IMR-90 (cell line): ENCODE measurements at regions not wholly inside any gene's neighbourhood (a gene's known extent, or its start where the extent isn't known, plus 50 kb on each side); places are given as distances from the start of the nearest gene placed in this dataset.
"Not testable (repeated sequence)": the region's sequence is repeated elsewhere in the genome, so short reads cannot be mapped to it uniquely, and the experiment has no call there.

ENCODE experiments used
- ATAC-seq: fragments of 200-7000 bp; cut with Tn5 transposase; 2 replicates; pipeline ENCODE4 v1.9.1; 2020; ENCODE audit warnings: low read depth, mild to moderate bottlenecking, moderate library complexity
- BruUV-seq: library from RNA; stranded (reverse); fragments of 400-500 nt; replicated peaks from 2 replicates; lab custom pipeline; 2021; lab: Mats Ljungman, UMichigan
- CTCF ChIA-PET: fragments of 300-600 bp; formaldehyde crosslinking; extraction: SDS; loops from one replicate; lab custom pipeline; 2021; ENCODE audit warnings: antibody characterized with exemption; lab: Yijun Ruan, JAX
- POLR2A ChIA-PET: fragments of 300-600 bp; sonication (Branson Sonifier 250); formaldehyde crosslinking; loops from one replicate; lab custom pipeline; 2022; ENCODE audit warnings: antibody characterized with exemption; ENCODE audit not compliant: unreplicated experiment; lab: Charles Lee
- DNase-seq: peaks from one replicate; pipeline ENCODE4 v3.0.0; 2013
- H2AFZ ChIP-seq: replicated peaks from 2 replicates; pipeline ENCODE3; 2013; ENCODE audit warnings: low read length, mild to moderate bottlenecking; ENCODE audit not compliant: poor library complexity
- H2AK5ac ChIP-seq: 2 replicates; pipeline ENCODE4 v1.6.1; 2013; ENCODE audit warnings: low read depth, low read length, inconsistent platforms
- H2AK9ac ChIP-seq: replicated peaks from 2 replicates; pipeline ENCODE3; 2013; ENCODE audit warnings: mild to moderate bottlenecking, low read depth, low read length, moderate library complexity; ENCODE audit not compliant: poor library complexity
- H2BK120ac ChIP-seq: 2 replicates; pipeline ENCODE4 v1.6.1; 2013; ENCODE audit warnings: low read depth, low read length, inconsistent platforms
- H2BK15ac ChIP-seq: 3 replicates; pipeline ENCODE4 v1.6.1; 2013; ENCODE audit warnings: low read depth, low read length, inconsistent platforms
- H2BK20ac ChIP-seq: 2 replicates; pipeline ENCODE4 v1.6.1; 2013; ENCODE audit warnings: low read depth, mild to moderate bottlenecking, inconsistent platforms, low read length, moderate library complexity
- H2BK5ac ChIP-seq: 2 replicates; pipeline ENCODE4 v1.6.1; 2013; ENCODE audit warnings: mild to moderate bottlenecking, low read depth, low read length, inconsistent platforms; ENCODE audit not compliant: poor library complexity, severe bottlenecking
- H3K14ac ChIP-seq: replicated peaks from 2 replicates; pipeline ENCODE4 v1.6.1; 2013; ENCODE audit warnings: low read depth, low read length, inconsistent platforms
- H3K18ac ChIP-seq: 2 replicates; pipeline ENCODE4 v1.6.1; 2013; ENCODE audit warnings: low read depth, low read length, control low read depth
- H3K23ac ChIP-seq: 2 replicates; pipeline ENCODE4 v1.6.1; 2013; ENCODE audit warnings: low read depth, low read length, inconsistent platforms
- H3K27ac ChIP-seq: 2 replicates; pipeline ENCODE4 v1.5.1; 2013; ENCODE audit warnings: mild to moderate bottlenecking, control low read depth, low read length; ENCODE audit not compliant: insufficient read depth
- H3K27me3 ChIP-seq: 2 replicates; pipeline ENCODE4 v1.6.1; 2013; ENCODE audit warnings: low read length; ENCODE audit not compliant: control insufficient read depth, insufficient read depth
- H3K36me3 ChIP-seq: 2 replicates; pipeline ENCODE4 v1.6.1; 2013; ENCODE audit warnings: low read length, mixed read lengths; ENCODE audit not compliant: control insufficient read depth, insufficient read depth
- H3K4ac ChIP-seq: 2 replicates; pipeline ENCODE4 v1.6.1; 2013; ENCODE audit warnings: low read depth, low read length, inconsistent platforms
- H3K4me1 ChIP-seq: 2 replicates; pipeline ENCODE4 v1.6.1; 2013; ENCODE audit warnings: low read length, mixed read lengths; ENCODE audit not compliant: control insufficient read depth, insufficient read depth
- H3K4me2 ChIP-seq: 2 replicates; pipeline ENCODE4 v1.6.1; 2013; ENCODE audit warnings: low read depth, mild to moderate bottlenecking, control low read depth, low read length, moderate library complexity
- H3K4me3 ChIP-seq: 2 replicates; pipeline ENCODE4 v1.5.1; 2013; ENCODE audit warnings: low read depth, mild to moderate bottlenecking, control low read depth, low read length, moderate library complexity; ENCODE audit not compliant: insufficient read depth
- H3K56ac ChIP-seq: 2 replicates; pipeline ENCODE4 v1.6.1; 2013; ENCODE audit warnings: low read length, inconsistent platforms; ENCODE audit not compliant: insufficient read depth; ENCODE audit errors: extremely low read depth
- H3K79me1 ChIP-seq, 2 experiments: 2 replicates each; pipeline ENCODE4 v1.6.1; 2013; ENCODE audit warnings: low read length in 2 of 2, inconsistent platforms in 1 of 2, low read depth in 1 of 2
- H3K9ac ChIP-seq: 2 replicates; pipeline ENCODE4 v1.6.1; 2013; ENCODE audit warnings: low read depth, low read length, control low read depth
- H3K9me1 ChIP-seq: 2 replicates; pipeline ENCODE4 v1.6.1; 2013; ENCODE audit warnings: low read length, inconsistent platforms; ENCODE audit not compliant: insufficient read depth
- H3K9me3 ChIP-seq: 2 replicates; pipeline ENCODE4 v1.6.1; 2013; ENCODE audit warnings: low read length; ENCODE audit not compliant: control insufficient read depth, insufficient read depth
- H4K20me1 ChIP-seq: 2 replicates; pipeline ENCODE4 v1.6.1; 2013; ENCODE audit warnings: low read length, inconsistent platforms; ENCODE audit not compliant: insufficient read depth
- H4K5ac ChIP-seq: 2 replicates; pipeline ENCODE4 v1.6.1; 2013; ENCODE audit warnings: mild to moderate bottlenecking, low read depth, low read length, control low read depth
- H4K8ac ChIP-seq, 2 experiments: 2 replicates each; pipeline ENCODE4 v1.6.1; 2013; ENCODE audit warnings: low read depth in 2 of 2, low read length in 2 of 2, control low read depth in 1 of 2, inconsistent platforms in 1 of 2
- H4K91ac ChIP-seq: 2 replicates; pipeline ENCODE4 v1.6.1; 2013; ENCODE audit warnings: low read depth, low read length, inconsistent platforms; ENCODE audit not compliant: insufficient read depth
- WGBS, 2 experiments: methylation state at CpG; one replicate each; pipeline versions ENCODE4 v1.1.5 to v1.1.7; 2013; ENCODE audit warnings: missing lambda C conversion rate in 2 of 2; ENCODE audit not compliant: insufficient read length in 1 of 2; ENCODE audit errors: extremely low coverage in 2 of 2; 5-methylcytosine and 5-hydroxymethylcytosine counted together
- dilution Hi-C: fragments of 300-500 bp; cut with HindIII; formaldehyde crosslinking; loops from one replicate; pipeline ENCODE4 v1.14.3; 2018; ENCODE audit warnings: low sequenced_read_pairs; ENCODE audit not compliant: unreplicated experiment
- in situ Hi-C: fragments of 300-500 bp; cut with MboI; formaldehyde crosslinking; loops from 3 replicates; pipeline ENCODE4 v1.14.3; 2019; ENCODE audit warnings: low sequenced_read_pairs, inconsistent platforms, mixed read lengths
- intact Hi-C: fragments of 100-400 bp; cut with micrococcal nuclease; formaldehyde crosslinking; loops from 2 replicates; pipeline ENCODE4 v1.10.0; 2022

DNA sequence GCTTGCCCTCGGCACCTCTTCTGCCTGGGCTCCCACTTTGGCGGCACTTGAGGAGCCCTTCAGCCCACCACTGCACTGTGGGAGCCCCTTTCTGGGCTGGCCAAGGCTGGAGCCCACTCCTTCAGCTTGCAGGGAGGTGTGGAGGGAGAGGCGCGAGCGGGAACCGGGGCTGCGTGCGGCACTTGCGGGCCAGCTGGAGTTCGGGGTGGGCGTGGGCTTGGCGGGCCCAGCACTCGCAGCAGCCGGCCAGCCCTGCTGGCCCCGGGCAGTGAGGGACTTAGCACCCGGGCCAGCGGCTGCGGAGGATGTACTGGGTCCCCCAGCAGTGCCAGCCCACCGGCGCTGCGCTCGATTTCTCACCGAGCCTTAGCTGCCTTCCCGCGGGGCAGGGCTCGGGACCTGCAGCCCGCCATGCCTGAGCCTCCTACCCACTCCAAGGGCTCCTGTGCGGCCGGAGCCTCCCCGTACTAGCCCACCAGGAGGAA, 699.1 kb downstream of the C12orf50 start:
- H3K4me1 ChIP-seq, dilution Hi-C loops, H4K91ac ChIP-seq, H4K5ac ChIP-seq, BruUV-seq, H2BK5ac ChIP-seq, H3K9me1 ChIP-seq, CTCF ChIA-PET, H2AK9ac ChIP-seq, intact Hi-C loops, H4K8ac ChIP-seq, H3K56ac ChIP-seq, H3K79me1 ChIP-seq, H3K18ac ChIP-seq, H3K4me3 ChIP-seq, H3K27ac ChIP-seq, H2AFZ ChIP-seq, H4K20me1 ChIP-seq, H3K9me3 ChIP-seq, ATAC-seq, H2BK15ac ChIP-seq, POLR2A ChIA-PET, H3K27me3 ChIP-seq, H3K36me3 ChIP-seq, H3K14ac ChIP-seq, H3K4me2 ChIP-seq, H3K9ac ChIP-seq, H3K23ac ChIP-seq, in situ Hi-C loops, DNase-seq, H2BK20ac ChIP-seq, H2BK120ac ChIP-seq, H3K4ac ChIP-seq, H2AK5ac ChIP-seq: not testable (repeated sequence)
- no CpG with 5 or more reads among the region's 30 CpGs for WGBS, 2 experiments
